NCI-H2081 (cell line): ENCODE measurements at regions not wholly inside any gene's neighbourhood (a gene's known extent, or its start where the extent isn't known, plus 50 kb on each side); places are given as distances from the start of the nearest gene placed in this dataset.

Source experiments
- DNase-seq, 2 experiments: peaks; one replicate each; lab custom pipeline; 2025; lab: John Stamatoyannopoulos, UW

DNA sequence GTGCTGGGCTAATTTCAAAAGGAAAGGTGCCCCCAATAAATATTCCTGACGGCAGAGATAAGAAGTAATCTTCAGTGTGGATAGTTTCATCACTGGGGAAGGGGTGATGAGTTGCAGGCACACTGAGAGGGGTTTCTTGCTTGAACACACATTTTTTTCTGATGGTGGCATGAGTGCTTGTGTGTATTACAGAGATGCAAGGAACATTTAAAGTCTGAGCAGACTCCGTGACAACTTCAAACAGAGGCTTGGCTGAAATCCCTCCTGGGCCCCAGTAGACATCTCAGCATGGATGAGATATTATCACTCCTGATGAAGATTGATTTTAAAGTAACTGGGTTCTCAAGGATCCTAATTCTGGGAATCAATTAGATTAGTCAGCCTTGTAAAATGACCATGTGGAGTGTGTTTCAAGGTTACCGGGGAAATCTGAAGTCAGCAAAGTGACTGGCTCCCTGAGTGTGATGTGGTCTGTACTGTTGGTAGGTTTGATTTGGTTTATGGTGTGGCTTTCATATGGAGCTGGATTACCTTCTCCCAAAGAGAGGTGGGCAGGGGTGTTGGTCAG is 435.8 kb upstream of the EEF2KMT start:
- no peak for DNase-seq

DNA sequence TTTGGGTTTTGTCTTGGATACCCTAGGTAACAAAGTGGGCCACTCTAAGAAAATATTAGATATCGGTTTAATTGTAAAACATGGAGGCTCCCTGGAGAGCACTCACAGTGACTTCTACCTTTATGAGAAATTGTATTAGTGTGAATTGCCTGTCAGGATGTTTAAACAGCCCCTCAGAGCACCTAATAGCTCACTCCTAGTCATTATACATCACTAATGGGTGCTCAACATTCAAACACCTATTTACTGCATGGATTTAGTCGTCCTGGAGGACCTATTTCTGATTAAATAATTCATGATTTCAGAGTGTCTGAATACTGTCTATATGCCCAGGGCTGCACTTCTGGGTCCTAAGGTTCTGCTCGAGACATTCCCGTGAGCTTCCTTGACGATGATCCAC is 430.2 kb upstream of the EEF2KMT start:
- DNase-seq, result no peak

DNA sequence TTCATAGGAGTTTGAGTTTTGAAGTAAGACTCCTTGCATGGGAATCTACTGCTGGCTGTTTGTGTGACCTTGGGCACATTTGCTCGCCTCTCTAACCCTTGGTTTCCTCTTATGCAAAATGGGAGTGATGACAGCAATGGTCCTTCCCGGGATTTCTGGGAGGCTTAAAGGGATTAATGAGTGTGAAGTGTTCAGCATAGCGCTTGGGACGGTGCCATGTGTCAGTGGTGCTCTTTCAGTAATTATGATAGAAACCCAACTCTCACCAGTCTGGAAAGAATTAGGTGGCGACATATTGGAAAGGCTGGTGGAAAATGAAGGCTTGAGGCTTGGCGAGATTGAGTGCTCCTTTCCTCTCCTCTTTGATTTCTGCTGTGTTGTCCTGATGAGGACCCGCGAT is 429.2 kb upstream of the EEF2KMT start:
- DNase-seq, result no peak

DNA sequence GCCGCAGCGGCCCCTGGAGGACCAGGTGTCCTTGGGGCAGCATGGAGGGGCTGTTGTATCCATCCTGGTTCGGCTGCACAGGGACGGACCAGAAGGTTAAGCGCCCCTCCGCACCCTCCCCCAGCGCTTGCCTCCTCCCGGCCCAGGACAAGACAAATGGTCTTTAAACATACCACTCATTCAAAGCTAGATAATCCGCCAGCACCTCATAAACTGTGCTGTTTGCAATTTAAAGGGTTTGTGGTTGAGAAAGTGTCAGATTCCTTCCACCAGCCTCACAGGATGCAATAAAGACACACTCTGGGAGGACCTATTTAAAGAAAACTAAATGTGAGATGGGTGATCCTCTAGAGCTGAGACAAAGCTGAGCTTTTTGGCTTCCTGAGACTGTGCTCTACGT is 426.2 kb upstream of the EEF2KMT start:
- DNase-seq, result no peak

DNA sequence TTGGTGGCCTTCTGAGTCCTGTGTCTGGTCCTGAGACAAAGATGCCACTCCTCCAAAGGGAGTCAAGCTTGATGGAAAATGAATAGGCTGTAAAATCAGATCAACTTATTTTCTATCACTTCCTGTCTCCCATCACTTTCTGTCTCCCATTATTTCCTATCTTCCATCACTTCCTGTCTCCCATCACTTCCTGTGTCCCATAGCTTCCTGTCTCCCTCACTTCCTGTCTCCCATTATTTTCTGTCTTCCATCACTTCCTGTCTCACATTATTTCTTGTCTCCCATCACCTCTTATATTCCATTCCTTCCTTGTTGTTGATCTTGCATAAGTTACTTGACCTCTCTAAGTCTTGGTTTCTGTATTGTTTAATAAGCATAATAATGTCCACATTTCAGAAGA is 418.5 kb upstream of the EEF2KMT start:
- no peak for DNase-seq

DNA sequence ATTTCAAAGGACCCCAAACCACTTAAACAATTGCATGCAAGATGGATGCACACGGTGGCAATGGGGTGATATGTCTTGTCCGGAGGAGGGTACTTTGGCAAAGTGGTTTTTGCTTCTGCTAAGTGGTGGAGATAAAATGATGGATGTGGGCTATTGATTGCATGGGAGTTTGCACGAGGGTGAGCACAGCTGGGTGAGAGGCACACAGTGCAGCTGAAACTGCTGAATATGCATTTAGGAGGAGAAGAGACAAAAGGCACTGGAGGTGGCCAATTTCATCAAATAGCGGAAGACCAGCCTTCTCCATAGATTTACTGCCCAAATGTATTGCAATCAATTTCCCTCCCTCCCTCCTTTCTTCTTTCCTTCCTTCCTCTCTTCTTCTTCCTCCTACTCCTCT is 414.4 kb upstream of the EEF2KMT start:
- no peak for DNase-seq

DNA sequence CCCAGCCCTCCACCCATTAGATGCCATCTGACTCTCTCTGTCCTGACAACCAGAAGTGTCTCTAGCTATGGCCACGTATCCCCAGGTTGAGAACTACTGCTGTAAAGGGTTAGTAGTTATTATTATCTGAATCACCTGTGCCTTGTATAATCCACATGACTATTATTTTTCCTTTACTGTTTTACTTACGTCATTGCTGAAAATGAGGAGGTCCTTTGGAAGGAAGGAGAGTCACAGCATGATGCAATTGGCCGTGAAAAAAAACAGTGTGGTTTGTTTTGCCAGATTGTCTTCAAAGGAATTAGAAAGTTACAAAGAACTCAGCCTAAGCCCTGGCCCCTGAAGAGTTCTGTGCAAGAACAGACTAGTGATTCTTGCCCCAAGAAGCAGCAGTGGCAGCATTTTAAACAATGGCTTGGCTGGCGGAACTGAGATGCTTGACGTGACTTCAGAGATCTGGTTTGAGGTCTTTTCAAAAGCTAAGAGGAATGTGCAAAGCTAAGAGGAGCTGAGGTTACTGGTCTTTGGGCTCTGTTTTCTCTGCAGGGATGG is 413.3 kb upstream of the EEF2KMT start:
- DNase-seq, result no peak

DNA sequence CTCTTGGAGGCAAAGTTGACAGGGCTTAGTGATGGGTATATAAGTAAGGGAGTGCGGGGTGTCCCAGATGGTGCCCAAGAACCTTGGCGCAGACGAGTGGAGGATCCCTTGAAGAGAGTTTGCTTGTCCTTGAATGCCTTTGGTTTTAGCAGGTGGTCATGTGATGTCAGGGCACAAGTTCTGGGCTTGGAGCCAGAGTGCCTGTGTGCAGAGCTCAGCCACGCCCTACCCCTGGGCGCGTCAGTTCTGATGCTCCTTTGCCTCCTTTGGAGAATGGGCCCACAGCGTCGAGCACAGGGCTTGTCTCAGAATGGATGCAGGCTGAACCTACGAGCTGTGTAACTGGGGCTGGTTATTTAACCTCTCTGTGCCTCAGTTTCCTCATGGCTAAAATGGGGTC is 412.2 kb upstream of the EEF2KMT start:
- DNase-seq, result no peak

DNA sequence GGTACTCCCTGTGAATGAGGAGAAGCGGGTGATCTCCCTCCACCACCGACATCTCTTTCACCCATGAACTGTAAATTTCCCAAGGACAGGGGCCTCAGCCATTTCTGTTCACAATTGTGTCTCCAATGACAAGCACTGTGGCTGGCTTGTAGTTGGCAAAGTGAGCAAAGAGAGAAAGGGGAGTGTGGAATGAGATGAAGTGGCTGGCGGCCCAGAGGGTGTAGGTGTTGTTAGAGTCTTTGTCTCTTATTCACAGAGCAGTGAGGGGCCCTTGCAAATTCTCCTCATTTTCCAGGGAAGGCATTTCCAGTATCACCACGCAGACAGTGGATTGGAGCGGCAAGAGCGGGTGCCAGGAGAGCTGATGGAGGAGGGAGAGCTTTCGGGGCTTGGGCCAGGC is 411.7 kb upstream of the EEF2KMT start:
- DNase-seq, result no peak

DNA sequence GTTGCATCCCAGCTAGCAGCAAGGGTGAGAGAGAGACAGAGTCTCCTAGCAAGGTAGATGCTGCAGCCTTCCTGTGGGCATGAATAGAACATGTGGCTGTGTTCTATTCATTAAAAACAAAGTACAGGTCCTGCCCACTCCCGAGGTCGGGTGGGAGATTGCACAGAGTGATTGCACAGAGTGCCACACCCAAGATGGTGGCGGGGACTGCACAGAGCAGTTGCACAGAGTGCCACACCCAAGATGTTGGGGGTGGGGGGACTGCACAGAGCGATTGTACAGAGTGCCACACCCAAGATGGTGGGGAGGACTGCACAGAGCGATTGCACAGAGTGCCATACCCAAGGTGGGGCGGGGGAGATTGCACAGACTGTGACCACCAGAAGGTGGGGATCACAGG is 410.8 kb upstream of the EEF2KMT start:
- no peak for DNase-seq

DNA sequence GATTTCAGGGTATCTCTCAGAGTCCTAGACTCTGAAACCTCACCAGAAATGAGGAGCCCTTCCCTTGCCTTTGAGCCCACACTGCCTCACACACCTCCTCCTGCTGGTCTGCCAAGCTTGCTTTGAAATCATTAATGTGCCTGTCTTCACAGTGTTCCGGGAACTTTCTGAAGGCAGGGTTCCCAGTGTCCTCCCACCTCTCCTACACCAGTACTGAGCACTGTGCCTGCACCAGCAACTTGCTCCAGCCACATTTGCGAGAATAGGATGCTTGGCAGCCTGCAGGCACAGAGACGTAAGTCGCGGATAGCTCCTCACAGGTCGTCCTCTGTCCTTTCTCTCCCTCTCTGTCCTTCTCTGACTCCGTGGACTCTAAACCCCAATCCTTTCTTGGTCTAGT is 408.4 kb upstream of the EEF2KMT start:
- DNase-seq, result no peak

DNA sequence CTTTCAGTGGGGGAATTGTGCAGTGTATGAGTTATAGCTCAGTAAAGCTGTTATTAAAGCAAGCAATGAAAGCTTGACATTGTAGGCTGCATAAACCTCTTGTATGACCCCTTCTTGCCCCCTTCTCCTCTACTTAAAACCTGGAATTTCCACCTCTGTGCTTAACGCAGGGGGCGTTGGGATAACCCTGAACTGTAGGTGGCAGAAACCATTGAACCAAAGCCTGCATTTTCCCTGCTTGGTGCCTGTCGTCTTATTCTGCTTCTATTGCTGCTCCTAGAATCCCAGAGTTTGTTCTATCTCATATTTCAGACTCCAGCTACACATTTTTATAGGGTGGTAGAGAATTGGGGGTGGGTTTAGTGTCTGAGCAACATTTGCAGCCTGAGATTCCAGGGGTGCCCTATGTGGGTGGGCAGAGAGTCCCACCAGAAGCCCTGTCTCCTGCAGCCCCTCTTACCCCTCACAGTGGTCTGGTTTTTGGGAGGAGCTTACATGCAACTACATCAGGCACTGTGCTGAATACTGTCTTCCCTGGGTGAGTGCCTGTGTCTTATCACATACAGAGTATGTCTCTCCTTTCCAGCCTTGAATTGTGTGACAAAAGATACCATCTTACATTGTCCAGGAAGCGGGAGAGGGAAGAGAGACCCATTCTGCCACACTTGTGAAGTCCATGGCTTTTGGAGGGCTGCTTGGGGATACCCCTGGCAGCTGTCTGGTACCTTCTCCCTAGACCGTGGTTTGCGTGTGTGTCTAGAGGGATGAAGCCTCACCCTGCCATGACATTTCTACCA is 407.7 kb upstream of the EEF2KMT start:
- DNase-seq, result no peak

DNA sequence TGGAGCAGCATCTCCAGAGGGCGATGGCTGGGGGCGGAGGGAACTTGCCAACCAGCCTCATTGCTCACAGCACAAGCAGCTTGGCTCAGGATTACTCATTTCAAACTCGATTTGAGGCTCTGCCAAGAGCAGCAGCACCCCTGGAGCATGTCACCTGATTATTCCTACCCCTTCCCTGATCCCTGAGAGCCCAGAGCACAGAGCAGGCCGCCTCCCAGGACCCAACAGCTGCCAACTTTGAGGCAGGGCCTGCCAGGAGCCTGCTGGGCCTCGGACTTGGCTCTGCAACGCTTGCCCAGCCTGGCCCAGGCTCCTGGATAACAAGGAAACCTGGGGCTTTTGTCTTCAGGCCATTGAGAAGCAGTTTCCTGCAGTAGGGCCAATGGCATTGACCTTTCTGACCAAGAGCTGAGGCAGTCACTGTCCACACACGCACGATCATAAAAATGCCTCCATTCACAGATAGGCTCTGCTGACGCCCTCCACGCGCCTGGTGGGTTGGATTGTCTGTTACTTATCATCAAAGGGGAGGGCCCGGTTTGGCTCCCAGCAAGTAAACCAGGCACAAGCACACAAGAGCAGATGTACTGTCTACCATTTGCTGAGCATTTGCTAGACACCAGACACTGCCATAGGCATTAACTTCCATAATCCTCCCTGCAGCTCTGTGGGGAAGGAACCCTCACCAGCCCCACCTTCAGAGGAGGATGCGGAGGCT is 406.6 kb upstream of the EEF2KMT start:
- DNase-seq, result no peak

DNA sequence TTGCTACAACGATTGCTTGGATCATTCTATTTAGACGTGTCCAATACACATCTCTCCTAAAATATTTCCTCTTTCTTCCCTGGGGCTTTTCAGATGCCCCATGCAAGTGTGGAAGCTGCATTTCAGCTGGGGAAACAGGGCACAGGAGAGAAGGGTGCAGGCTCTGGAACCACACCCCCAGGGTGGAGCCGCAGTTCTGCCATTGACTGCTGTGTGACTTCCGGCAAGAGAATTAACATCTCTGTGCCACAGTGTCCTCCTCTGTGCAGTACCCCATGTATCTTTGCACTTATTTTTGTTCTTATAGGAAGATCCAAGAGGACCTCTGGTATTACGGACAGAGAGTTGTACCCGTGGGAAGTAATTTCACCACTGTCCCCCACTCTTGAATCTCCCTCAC is 405.3 kb upstream of the EEF2KMT start:
- no peak for DNase-seq

DNA sequence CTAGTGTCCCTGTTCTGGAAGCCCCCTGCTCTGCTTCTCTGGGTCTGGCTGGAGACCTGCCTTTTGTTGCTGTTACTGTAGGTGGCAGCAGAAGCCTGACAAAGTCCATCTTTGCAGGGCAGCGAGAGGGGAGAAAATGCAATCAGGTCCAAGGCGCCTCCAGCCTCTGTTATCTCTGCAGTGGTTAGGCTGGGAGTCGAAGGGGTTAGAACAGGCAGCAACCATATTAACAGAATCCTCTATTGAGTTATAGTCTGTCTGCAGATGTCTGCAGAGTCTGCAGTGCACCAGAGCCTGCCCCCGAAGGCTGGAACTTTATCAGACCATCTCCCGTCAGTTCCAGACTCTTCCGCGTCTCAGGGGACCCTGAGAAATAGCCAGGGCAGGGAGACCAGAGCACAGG is 404.9 kb upstream of the EEF2KMT start:
- DNase-seq, result no peak

DNA sequence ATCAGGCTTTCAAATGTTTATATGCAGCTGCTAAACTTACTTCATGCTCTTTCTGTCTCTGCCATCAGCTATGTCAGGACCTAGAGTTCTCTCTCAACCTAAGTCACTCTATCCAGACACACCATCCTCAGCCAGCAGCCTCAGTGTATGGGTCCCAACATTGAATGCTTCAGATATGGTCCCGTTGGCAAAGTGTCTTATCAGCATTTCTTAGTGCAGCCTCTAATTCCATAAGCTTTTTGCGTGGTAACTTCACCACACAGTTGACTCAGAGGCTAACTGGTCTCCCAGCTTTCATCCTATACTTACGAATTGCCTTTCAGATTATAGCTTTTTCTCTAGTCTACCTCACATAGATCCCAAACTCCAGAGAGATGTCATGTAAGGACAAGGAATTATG is 402.9 kb upstream of the EEF2KMT start:
- no peak for DNase-seq

DNA sequence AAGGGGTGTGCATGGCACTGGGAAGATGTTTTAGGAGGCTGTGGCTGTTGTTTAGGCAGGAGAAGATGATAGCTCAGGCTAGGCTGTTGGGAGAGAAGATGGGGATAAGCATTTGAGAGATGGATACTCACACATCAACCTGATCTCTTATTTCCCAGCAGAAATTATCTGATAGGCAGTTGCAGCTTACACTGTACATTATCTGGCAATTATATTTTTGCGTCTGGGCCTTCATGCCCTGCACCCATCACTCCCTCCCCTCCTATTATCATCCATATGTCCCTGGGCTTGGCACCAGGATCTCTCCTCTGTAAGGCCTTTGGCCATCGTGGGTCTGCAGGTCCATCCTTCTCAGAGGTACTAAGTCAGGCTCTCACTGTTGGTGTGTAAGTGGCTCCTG is 401.0 kb upstream of the EEF2KMT start:
- no peak for DNase-seq

DNA sequence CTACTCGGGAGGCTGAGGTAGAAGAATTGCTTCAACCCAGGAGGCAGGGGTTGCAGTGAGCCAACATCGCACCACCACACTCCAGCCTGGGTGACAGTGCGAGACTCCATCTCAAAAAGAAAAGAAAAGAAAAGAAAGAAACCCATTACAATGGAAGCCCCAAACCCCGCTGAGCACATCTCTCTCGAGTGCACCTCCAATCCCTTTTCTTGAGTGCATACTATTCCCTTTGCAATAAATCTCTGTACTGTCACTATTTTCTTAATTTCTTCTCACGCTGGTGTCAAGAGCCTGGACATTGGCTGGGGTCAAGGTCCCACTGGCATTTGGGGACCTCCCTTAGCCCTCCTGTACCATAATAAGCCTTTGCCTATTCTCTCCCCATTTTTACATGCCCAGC is 398.4 kb upstream of the EEF2KMT start:
- no peak for DNase-seq

DNA sequence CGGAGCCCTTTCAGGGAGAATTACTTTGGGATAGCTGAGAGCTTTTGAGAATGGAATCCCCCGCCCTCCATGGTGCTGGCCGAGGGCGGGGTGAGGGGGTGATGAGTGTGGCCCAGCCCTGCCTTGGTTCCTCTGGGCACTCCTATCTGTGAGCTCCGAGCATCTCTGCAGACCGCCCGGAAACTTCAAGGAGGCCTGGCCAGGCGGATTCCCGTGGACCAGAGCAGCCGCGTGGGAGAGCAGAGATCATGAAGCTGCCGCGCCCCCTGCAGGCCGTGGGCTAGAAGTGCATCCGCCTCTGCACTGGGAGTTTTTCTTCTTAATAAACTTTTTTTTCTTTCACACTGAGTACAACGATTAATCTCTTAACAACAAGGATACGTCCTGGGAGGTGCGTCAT is 392.9 kb upstream of the EEF2KMT start:
- no peak for DNase-seq

DNA sequence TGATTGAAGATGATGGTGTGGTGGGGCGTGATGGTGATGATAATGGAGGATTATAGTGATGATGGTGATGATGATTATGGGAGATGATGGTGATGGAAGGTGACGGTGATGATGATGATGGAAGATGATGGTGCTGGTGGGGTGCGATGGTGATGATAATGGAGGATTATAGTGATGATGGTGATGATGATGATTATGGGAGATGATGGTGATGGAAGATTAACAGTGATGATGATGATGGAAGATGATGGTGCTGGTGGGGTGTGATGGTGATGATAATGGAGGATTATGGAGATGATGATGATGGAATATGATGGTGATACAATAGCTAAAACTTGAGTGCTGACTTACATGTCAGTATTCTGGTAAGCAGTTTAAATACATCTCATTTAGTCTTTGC is 391.0 kb upstream of the EEF2KMT start:
- DNase-seq, result no peak

DNA sequence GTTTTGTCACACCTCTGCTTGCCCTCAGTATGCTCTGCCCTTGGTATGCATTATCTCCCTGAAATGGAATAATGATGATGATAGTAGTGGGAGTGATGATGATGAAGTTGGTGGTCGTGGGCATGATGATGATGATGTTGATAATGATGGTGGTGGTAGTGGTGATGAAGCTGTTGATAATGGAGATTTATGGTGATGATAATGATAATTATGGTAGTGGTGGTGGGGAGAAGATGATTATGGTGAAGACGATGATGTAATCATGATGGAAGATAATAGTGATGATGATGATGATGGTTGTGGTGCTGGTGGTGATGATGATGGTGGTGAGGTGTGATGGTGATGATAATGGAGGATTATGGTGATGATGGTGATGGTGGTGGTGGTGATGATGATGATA is 390.1 kb upstream of the EEF2KMT start:
- DNase-seq, result no peak

DNA sequence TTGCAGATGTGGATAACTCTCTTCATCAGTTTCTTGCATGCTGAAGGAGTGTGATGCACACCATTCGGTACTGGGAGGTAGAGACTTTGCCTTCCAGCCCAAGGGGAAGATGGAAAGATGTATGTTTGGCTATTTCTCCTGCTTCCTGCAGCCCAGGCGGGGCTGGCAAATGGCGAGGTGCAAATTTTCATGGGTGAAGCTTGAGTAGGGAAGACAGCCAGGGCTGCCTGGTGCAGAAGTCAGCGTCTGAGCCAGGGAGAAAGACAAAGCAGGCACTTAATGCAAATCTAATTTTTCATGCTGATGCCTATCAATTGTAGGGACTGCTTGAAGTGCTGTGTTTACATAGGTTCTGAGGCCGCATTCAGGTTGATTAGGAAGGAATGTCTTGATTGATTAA is 384.7 kb upstream of the EEF2KMT start:
- DNase-seq, result no peak
